Liver (tissue), 8 donors: ENCODE measurements at regions not wholly inside any gene's neighbourhood (a gene's known extent, or its start where the extent isn't known, plus 50 kb on each side); places are given as distances from the start of the nearest gene placed in this dataset.

Source experiments
- DNase-seq: peaks from one replicate; pipeline ENCODE4 v3.0.0-alpha.2; 2017; ENCODE audit warnings: low spot score
- H3K27ac ChIP-seq, 2 donors: one replicate each; pipeline ENCODE4 v1.7.0; 2013; ENCODE audit warnings: inconsistent platforms in 2 of 2, low read length in 2 of 2, control low read depth in 1 of 2, low read depth in 1 of 2, mild to moderate bottlenecking in 1 of 2
- H3K27me3 ChIP-seq, 4 donors: one replicate each; pipeline versions ENCODE4 v1.6.1 to v1.7.0; 2013; ENCODE audit warnings: low read length in 3 of 4, inconsistent platforms in 1 of 4, mild to moderate bottlenecking in 1 of 4, moderate library complexity in 1 of 4; ENCODE audit not compliant: control insufficient read depth in 4 of 4, insufficient read depth in 4 of 4
- H3K36me3 ChIP-seq, 4 donors: one replicate each; pipeline versions ENCODE4 v1.6.1 to v1.7.0; 2013; ENCODE audit warnings: low read length in 3 of 4, mild to moderate bottlenecking in 3 of 4, low read depth in 1 of 4, moderate library complexity in 1 of 4; ENCODE audit not compliant: control insufficient read depth in 4 of 4, insufficient read depth in 3 of 4
- H3K4me1 ChIP-seq, 4 donors: one replicate each; pipeline versions ENCODE4 v1.6.1 to v1.7.0; 2013; ENCODE audit warnings: low read length in 3 of 4, mild to moderate bottlenecking in 3 of 4, moderate library complexity in 1 of 4; ENCODE audit not compliant: control insufficient read depth in 4 of 4, insufficient read depth in 4 of 4
- H3K4me3 ChIP-seq, 3 donors: one replicate each; pipeline versions ENCODE4 v1.6.1 to v1.7.0; 2013; ENCODE audit warnings: low read length in 3 of 3, control low read depth in 1 of 3, low read depth in 1 of 3, mild to moderate bottlenecking in 1 of 3
- H3K9ac ChIP-seq, 2 donors: one replicate each; pipeline ENCODE4 v1.7.0; 2013; ENCODE audit warnings: low read length in 2 of 2, mild to moderate bottlenecking in 2 of 2, moderate library complexity in 2 of 2, control low read depth in 1 of 2, low read depth in 1 of 2
- H3K9me3 ChIP-seq, 4 donors: one replicate each; pipeline versions ENCODE4 v1.6.1 to v1.7.0; 2013; ENCODE audit warnings: low read length in 3 of 4; ENCODE audit not compliant: control insufficient read depth in 4 of 4
- EGR1 ChIP-seq, 2 donors: IDR thresholded peaks; 2 replicates each; pipeline ENCODE4 v1.6.1; 2016 to 2018; ENCODE audit warnings: antibody characterized with exemption in 2 of 2, low read depth in 2 of 2
- FOXA1 ChIP-seq: IDR thresholded peaks from 2 replicates; pipeline ENCODE4 v1.6.1; 2016; ENCODE audit warnings: antibody characterized with exemption
- FOXA2 ChIP-seq: IDR thresholded peaks from 2 replicates; pipeline ENCODE4 v1.6.1; 2016; ENCODE audit warnings: antibody characterized with exemption
- GABPA ChIP-seq, 2 donors: IDR thresholded peaks in 1 of 2; conservative IDR thresholded peaks in 1 of 2; 2 replicates each; pipeline ENCODE4 v1.6.1; 2016; ENCODE audit warnings: antibody characterized with exemption in 2 of 2, mild to moderate bottlenecking in 1 of 2, moderate library complexity in 1 of 2
- HNF4A ChIP-seq, 2 donors: conservative IDR thresholded peaks; 2 replicates each; pipeline ENCODE4 v1.6.1; 2016; ENCODE audit warnings: antibody characterized with exemption in 2 of 2, mild to moderate bottlenecking in 2 of 2
- HNF4G ChIP-seq: IDR thresholded peaks from 2 replicates; pipeline ENCODE4 v1.6.1; 2016; ENCODE audit warnings: antibody characterized with exemption
- JUND ChIP-seq, 2 donors: IDR thresholded peaks; 2 replicates each; pipeline ENCODE4 v1.6.1; 2016; ENCODE audit warnings: antibody characterized with exemption in 2 of 2
- NR2F2 ChIP-seq: IDR thresholded peaks from 2 replicates; pipeline ENCODE4 v1.6.1; 2016; ENCODE audit warnings: antibody characterized with exemption
- RAD21 ChIP-seq, 2 donors: IDR thresholded peaks; 2 replicates each; pipeline ENCODE4 v1.6.1; 2016; ENCODE audit warnings: antibody characterized with exemption in 2 of 2, mild to moderate bottlenecking in 2 of 2
- RXRA ChIP-seq, 2 donors: IDR thresholded peaks; 2 replicates each; pipeline ENCODE4 v1.6.1; 2017 to 2018; ENCODE audit warnings: antibody characterized with exemption in 2 of 2, mild to moderate bottlenecking in 1 of 2
- SP1 ChIP-seq: IDR thresholded peaks from 2 replicates; pipeline ENCODE4 v1.6.1; 2018; ENCODE audit warnings: antibody characterized with exemption, mild to moderate bottlenecking
- TAF1 ChIP-seq: conservative IDR thresholded peaks from 2 replicates; pipeline ENCODE4 v1.6.1; 2016; ENCODE audit warnings: antibody characterized with exemption, mild to moderate bottlenecking
- YY1 ChIP-seq: IDR thresholded peaks from 2 replicates; pipeline ENCODE4 v1.6.1; 2016; ENCODE audit warnings: antibody characterized with exemption, mild to moderate bottlenecking
- WGBS: extraction: QIAGEN DNeasy Blood & Tissue Kit; methylation state at CpG from one replicate; pipeline ENCODE4 v1.1.7; 2013; 5-methylcytosine and 5-hydroxymethylcytosine counted together
- TF ChIP-seq, protein P1 (sequence below): fragments of 150-350 bp; IDR thresholded peaks from 2 replicates; pipeline ENCODE4 v1.5.1; 2017; ENCODE audit warnings: improper control_type of control experiment, low read depth, low read length; ENCODE audit not compliant: missing input control
- TF ChIP-seq, protein P2 (sequence below): IDR thresholded peaks from 2 replicates; pipeline ENCODE4 v1.6.1; 2016; ENCODE audit warnings: antibody characterized with exemption
- TF ChIP-seq, protein P3 (sequence below): IDR thresholded peaks from 2 replicates; pipeline ENCODE4 v1.6.1; 2016; ENCODE audit warnings: antibody characterized with exemption, mild to moderate bottlenecking
- TF ChIP-seq, protein P4 (sequence below): IDR thresholded peaks from 2 replicates; pipeline ENCODE4 v1.6.1; 2016; ENCODE audit warnings: antibody characterized with exemption
- TF ChIP-seq, protein P5 (sequence below): IDR thresholded peaks from 2 replicates; pipeline ENCODE4 v1.6.1; 2016; ENCODE audit warnings: antibody characterized with exemption
- donor health status: healthy.
- donor health status: healthy.
- donor health status: healthy.
- donor health status: healthy.
- donor health status: healthy.

DNA sequence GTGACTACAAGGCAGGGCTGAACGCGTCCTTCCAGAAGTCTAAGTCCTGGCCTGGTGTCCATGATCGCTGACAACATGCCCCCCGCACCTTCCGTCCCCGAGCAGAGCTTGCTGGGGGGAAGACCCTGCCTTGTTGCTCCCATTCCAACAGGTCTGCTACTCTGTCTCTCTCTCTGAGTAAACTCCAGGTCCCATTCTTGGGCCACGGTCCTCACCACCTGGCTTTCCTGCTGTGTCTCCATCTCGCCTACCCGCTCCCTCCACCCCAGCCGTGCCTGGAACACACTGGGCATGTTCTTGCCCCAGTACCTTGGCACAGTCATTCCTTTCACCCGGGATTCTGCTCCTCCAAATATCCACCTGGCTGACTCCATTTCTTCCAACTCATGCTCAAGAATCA is 162.3 kb downstream of the BMP7 start:
- H3K27ac ChIP-seq = no peak overlapping the region
- WGBS = 85% methylated on average over 11 of the region's 11 CpGs
- no peak for DNase-seq

DNA sequence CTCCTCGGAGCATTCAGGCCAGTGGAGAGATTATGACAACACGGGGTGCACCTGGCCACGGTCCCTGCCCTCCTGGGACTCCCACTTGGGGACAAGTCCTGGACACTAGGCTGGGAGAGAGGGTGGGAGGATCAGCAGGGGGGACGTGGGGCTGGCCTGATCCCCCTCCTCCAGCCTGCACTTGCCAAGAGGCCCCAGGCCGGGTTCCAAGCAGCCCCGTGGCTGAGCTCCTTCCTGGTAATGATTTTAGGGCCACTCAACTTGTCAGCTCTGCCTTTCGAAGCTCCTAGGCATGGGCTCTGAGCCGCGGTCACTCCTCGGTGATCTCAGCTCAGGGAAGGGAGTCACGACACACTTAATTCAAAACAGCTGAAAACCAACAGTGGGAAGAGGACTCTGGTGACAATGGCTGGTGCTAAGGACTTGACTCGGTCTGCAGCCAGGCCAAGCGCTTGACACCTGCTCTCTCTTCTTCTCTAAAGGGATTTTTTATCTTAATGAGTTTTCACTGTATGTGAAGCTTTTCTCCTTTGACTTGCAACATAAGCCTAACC is 161.7 kb downstream of the BMP7 start:
- no peaks in the 10 kb centered on the region for H3K9me3 ChIP-seq
- H3K27ac ChIP-seq = no peak overlapping the region
- H3K4me1 ChIP-seq = no peaks in the 10 kb centered on the region
- 73% methylated on average over 13 of the region's 13 CpGs for WGBS
- no peaks in the 10 kb centered on the region for H3K36me3 ChIP-seq
- H3K9ac ChIP-seq = no peak overlapping the region
- peaks cover 0 to 7% (median 0%) of the 10 kb centered on the region in 4 donors for H3K27me3 ChIP-seq
- no peak overlapping the region for H3K4me3 ChIP-seq
- no peak for DNase-seq
- TF ChIP-seq, protein P1, sequence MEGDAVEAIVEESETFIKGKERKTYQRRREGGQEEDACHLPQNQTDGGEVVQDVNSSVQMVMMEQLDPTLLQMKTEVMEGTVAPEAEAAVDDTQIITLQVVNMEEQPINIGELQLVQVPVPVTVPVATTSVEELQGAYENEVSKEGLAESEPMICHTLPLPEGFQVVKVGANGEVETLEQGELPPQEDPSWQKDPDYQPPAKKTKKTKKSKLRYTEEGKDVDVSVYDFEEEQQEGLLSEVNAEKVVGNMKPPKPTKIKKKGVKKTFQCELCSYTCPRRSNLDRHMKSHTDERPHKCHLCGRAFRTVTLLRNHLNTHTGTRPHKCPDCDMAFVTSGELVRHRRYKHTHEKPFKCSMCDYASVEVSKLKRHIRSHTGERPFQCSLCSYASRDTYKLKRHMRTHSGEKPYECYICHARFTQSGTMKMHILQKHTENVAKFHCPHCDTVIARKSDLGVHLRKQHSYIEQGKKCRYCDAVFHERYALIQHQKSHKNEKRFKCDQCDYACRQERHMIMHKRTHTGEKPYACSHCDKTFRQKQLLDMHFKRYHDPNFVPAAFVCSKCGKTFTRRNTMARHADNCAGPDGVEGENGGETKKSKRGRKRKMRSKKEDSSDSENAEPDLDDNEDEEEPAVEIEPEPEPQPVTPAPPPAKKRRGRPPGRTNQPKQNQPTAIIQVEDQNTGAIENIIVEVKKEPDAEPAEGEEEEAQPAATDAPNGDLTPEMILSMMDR = no peak
- TF ChIP-seq TAF1 (no peak), NR2F2 (no peak), YY1 (no peak), GABPA (IDR thresholded peaks at IDR 0.05 in 1 of 2, conservative IDR thresholded peaks at IDR 0.05 in 1 of 2) (no peak), FOXA2 (no peak), JUND (IDR thresholded peaks at IDR 0.05) (no peak), RXRA (IDR thresholded peaks at IDR 0.05) (no peak), HNF4A (conservative IDR thresholded peaks at IDR 0.05) (no peak), RAD21 (IDR thresholded peaks at IDR 0.05) (no peak), SP1 (no peak), EGR1 (IDR thresholded peaks at IDR 0.05; ENCODE audit: low read depth in 2 of 2) (no peak), HNF4G (no peak), FOXA1 (no peak)
- TF ChIP-seq, protein P2, sequence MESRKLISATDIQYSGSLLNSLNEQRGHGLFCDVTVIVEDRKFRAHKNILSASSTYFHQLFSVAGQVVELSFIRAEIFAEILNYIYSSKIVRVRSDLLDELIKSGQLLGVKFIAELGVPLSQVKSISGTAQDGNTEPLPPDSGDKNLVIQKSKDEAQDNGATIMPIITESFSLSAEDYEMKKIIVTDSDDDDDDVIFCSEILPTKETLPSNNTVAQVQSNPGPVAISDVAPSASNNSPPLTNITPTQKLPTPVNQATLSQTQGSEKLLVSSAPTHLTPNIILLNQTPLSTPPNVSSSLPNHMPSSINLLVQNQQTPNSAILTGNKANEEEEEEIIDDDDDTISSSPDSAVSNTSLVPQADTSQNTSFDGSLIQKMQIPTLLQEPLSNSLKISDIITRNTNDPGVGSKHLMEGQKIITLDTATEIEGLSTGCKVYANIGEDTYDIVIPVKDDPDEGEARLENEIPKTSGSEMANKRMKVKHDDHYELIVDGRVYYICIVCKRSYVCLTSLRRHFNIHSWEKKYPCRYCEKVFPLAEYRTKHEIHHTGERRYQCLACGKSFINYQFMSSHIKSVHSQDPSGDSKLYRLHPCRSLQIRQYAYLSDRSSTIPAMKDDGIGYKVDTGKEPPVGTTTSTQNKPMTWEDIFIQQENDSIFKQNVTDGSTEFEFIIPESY = no peak
- TF ChIP-seq, protein P3, sequence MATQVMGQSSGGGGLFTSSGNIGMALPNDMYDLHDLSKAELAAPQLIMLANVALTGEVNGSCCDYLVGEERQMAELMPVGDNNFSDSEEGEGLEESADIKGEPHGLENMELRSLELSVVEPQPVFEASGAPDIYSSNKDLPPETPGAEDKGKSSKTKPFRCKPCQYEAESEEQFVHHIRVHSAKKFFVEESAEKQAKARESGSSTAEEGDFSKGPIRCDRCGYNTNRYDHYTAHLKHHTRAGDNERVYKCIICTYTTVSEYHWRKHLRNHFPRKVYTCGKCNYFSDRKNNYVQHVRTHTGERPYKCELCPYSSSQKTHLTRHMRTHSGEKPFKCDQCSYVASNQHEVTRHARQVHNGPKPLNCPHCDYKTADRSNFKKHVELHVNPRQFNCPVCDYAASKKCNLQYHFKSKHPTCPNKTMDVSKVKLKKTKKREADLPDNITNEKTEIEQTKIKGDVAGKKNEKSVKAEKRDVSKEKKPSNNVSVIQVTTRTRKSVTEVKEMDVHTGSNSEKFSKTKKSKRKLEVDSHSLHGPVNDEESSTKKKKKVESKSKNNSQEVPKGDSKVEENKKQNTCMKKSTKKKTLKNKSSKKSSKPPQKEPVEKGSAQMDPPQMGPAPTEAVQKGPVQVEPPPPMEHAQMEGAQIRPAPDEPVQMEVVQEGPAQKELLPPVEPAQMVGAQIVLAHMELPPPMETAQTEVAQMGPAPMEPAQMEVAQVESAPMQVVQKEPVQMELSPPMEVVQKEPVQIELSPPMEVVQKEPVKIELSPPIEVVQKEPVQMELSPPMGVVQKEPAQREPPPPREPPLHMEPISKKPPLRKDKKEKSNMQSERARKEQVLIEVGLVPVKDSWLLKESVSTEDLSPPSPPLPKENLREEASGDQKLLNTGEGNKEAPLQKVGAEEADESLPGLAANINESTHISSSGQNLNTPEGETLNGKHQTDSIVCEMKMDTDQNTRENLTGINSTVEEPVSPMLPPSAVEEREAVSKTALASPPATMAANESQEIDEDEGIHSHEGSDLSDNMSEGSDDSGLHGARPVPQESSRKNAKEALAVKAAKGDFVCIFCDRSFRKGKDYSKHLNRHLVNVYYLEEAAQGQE = no peak
- TF ChIP-seq, protein P4, sequence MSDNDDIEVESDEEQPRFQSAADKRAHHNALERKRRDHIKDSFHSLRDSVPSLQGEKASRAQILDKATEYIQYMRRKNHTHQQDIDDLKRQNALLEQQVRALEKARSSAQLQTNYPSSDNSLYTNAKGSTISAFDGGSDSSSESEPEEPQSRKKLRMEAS = no peak
- TF ChIP-seq, protein P5, sequence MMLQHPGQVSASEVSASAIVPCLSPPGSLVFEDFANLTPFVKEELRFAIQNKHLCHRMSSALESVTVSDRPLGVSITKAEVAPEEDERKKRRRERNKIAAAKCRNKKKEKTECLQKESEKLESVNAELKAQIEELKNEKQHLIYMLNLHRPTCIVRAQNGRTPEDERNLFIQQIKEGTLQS = no peak

More for the DNA sequence above, 162.3 kb downstream of the BMP7 start:
- TF ChIP-seq, protein P2 = no peak
- no peak for TF ChIP-seq RAD21 (IDR thresholded peaks at IDR 0.05)
- no peak overlapping the region for H3K9ac ChIP-seq
- H3K9me3 ChIP-seq = no peaks in the 10 kb centered on the region
- H3K4me1 ChIP-seq = no peaks in the 10 kb centered on the region
- no peaks in the 10 kb centered on the region for H3K36me3 ChIP-seq
- H3K4me3 ChIP-seq = no peak overlapping the region
- H3K27me3 ChIP-seq = peaks cover 0 to 7% (median 0%) of the 10 kb centered on the region in 4 donors
